RWPE1 (cell line): ENCODE measurements at regions not wholly inside any gene's neighbourhood (a gene's known extent, or its start where the extent isn't known, plus 50 kb on each side); places are given as distances from the start of the nearest gene placed in this dataset.

Experiments
- CTCF ChIA-PET: fragments of 350-600 bp; sonication (Branson Sonifier 250); formaldehyde crosslinking; extraction: SDS; loops from one replicate; lab custom pipeline; 2021; lab: Yijun Ruan, JAX
- POLR2A ChIA-PET: fragments of 400-600 bp; formaldehyde crosslinking; extraction: SDS; loops from one replicate; lab custom pipeline; 2020; ENCODE audit warnings: antibody characterized with exemption; ENCODE audit not compliant: low non-redundant PET; lab: Yijun Ruan, JAX
- DNase-seq: peaks from one replicate; pipeline ENCODE4 v3.0.0; 2012; ENCODE audit warnings: low spot score
- H3K27ac ChIP-seq: fragments of 450-650 bp; 2 replicates; pipeline ENCODE4 v1.5.1; 2017
- CTCF ChIP-seq: fragments of 450-650 bp; conservative IDR thresholded peaks from 2 replicates; pipeline ENCODE4 v1.5.1; 2017; ENCODE audit warnings: low read depth, mild to moderate bottlenecking

GRCh38 chr17:72539981-72540897, 419.4 kb downstream of the SOX9 start:
- H3K27ac ChIP-seq, result peak overlapping the region; percentile 69
- ChIA-PET CTCF (interaction anchor here (0.5 to 2.4 kb wide), 11 partner anchors 26 to 1773 kb away, joined by 3 to 12 read pairs (median 4); no protein-coding TSS in a partner anchor), POLR2A (interaction anchor here (0.6 kb wide), 1 partner anchor 420 kb away, joined by 3 read pairs; the partner anchor contains the start of gene SOX9)
- DNase-seq, result peak; percentile 79
- TF ChIP-seq CTCF, result peak; percentile 99

- POLR2A ChIA-PET, result no interaction called here
- TF ChIP-seq CTCF, result no peak
- peak overlapping the region; percentile 38 for H3K27ac ChIP-seq
- CTCF ChIA-PET, result no interaction called here
- no peak for DNase-seq
Measured at GRCh38 chr17:72542317-72542716, 421.5 kb downstream of the SOX9 start.

- CTCF ChIA-PET, result interaction anchor here (0.6 kb wide), 1 partner anchor 668 kb away, joined by 4 read pairs; no protein-coding TSS in a partner anchor
- no peak overlapping the region for H3K27ac ChIP-seq
- no peak for TF ChIP-seq CTCF
- DNase-seq, result no peak
- POLR2A ChIA-PET, result interaction anchor here (0.7 kb wide), 1 partner anchor 90 kb away, joined by 5 read pairs; no protein-coding TSS in a partner anchor
Measured at GRCh38 chr17:72545766-72546165, 424.9 kb downstream of the SOX9 start.

- no peak for TF ChIP-seq CTCF
- no peak for DNase-seq
- H3K27ac ChIP-seq, result no peak overlapping the region; the same call in 1 of the 2 replicates
- POLR2A ChIA-PET, result no interaction called here
- CTCF ChIA-PET, result no interaction called here
Measured at GRCh38 chr17:72553051-72553755, 432.4 kb downstream of the SOX9 start.

GRCh38 chr17:72554508-72554907, 433.7 kb downstream of the SOX9 start:
- DNase-seq, result no peak
- ChIA-PET POLR2A (no interaction called here), CTCF (interaction anchor here (0.6 kb wide), 1 partner anchor 1281 kb away, joined by 3 read pairs; no protein-coding TSS in a partner anchor)
- H3K27ac ChIP-seq, result peak overlapping the region; percentile 36
- no peak for TF ChIP-seq CTCF

GRCh38 chr17:72555052-72555451, 434.2 kb downstream of the SOX9 start:
- POLR2A ChIA-PET, result no interaction called here
- CTCF ChIA-PET, result no interaction called here
- DNase-seq, result no peak
- TF ChIP-seq CTCF, result no peak
- H3K27ac ChIP-seq, result peak overlapping the region; percentile 36
